ENCODE measurements at regions not wholly inside any gene's neighbourhood (a gene's known extent, or its start where the extent isn't known, plus 50 kb on each side); places are given as distances from the start of the nearest gene placed in this dataset.

GRCh38 chr18:60235164-60235563, 137.4 kb downstream of the MC4R start:
- H3K4me2 ChIP-seq (ENCODE audit: low read length), result no peak overlapping the region
- H3K4me3 ChIP-seq (ENCODE audit: low read depth, low read length, poor library complexity, severe bottlenecking), result no peak overlapping the region
- ChIA-PET POLR2A (no interaction called here), CTCF (ENCODE audit: unreplicated experiment) (no interaction called here)
- peaks cover 21% of the 10 kb centered on the region for H3K4me1 ChIP-seq (ENCODE audit: insufficient read depth, low read length, poor library complexity, severe bottlenecking)
- peaks cover 4% of the 10 kb centered on the region; the same call in 1 of the 2 replicates for H3K36me3 ChIP-seq (ENCODE audit: insufficient read depth, low read length)
- no peak overlapping the region for H3K27ac ChIP-seq (ENCODE audit: low read depth, low read length, poor library complexity, severe bottlenecking)
- BruUV-seq (replicated peaks), result no TSS peak
- peaks cover 5% of the 10 kb centered on the region; the same call in 1 of the 2 replicates for H3K9me3 ChIP-seq (ENCODE audit: low read length)
- no peaks in the 10 kb centered on the region for H3K79me2 ChIP-seq (ENCODE audit: insufficient read depth, low read depth, low read length)
- no peaks in the 10 kb centered on the region for H3K9me2 ChIP-seq (ENCODE audit: insufficient read depth, low read length)
- no peaks in the 10 kb centered on the region for H4K20me1 ChIP-seq (ENCODE audit: insufficient read depth, low read length)
- intact Hi-C loops (cut with micrococcal nuclease; ENCODE audit: unreplicated experiment), result no loop called here
- TF ChIP-seq CTCF (conservative IDR thresholded peaks at IDR 0.05; ENCODE audit: low read length) (no peak), EZH2phosphoT487 (IDR thresholded peaks at IDR 0.05; ENCODE audit: borderline replicate concordance, low read depth, low read length) (no peak)
- no peak for DNase-seq (ENCODE audit: low spot score)
- no peak overlapping the region for H2AFZ ChIP-seq (ENCODE audit: low read length)

- no peaks in the 10 kb centered on the region for H3K9me3 ChIP-seq (ENCODE audit: low read length)
- DNase-seq (ENCODE audit: low spot score), result no peak
- no peaks in the 10 kb centered on the region for H3K9me2 ChIP-seq (ENCODE audit: insufficient read depth, low read length)
- no peak overlapping the region for H2AFZ ChIP-seq (ENCODE audit: low read length)
- H3K4me2 ChIP-seq (ENCODE audit: low read length), result no peak overlapping the region
- intact Hi-C loops (cut with micrococcal nuclease; ENCODE audit: unreplicated experiment), result no loop called here
- no peaks in the 10 kb centered on the region for H3K79me2 ChIP-seq (ENCODE audit: insufficient read depth, low read depth, low read length)
- no peaks in the 10 kb centered on the region for H4K20me1 ChIP-seq (ENCODE audit: insufficient read depth, low read length)
- ChIA-PET CTCF (ENCODE audit: unreplicated experiment) (no interaction called here), POLR2A (interaction anchor here (1.0 kb wide), 1 partner anchor 281 kb away, joined by 3 read pairs; no protein-coding TSS in a partner anchor)
- no TSS peak for BruUV-seq (replicated peaks)
- no peak overlapping the region for H3K27ac ChIP-seq (ENCODE audit: low read depth, low read length, poor library complexity, severe bottlenecking)
- no peaks in the 10 kb centered on the region; the same call in 1 of the 2 replicates for H3K36me3 ChIP-seq (ENCODE audit: insufficient read depth, low read length)
- H3K4me3 ChIP-seq (ENCODE audit: low read depth, low read length, poor library complexity, severe bottlenecking), result no peak overlapping the region
- no peaks in the 10 kb centered on the region for H3K4me1 ChIP-seq (ENCODE audit: insufficient read depth, low read length, poor library complexity, severe bottlenecking)
- TF ChIP-seq EZH2phosphoT487 (IDR thresholded peaks at IDR 0.05; ENCODE audit: borderline replicate concordance, low read depth, low read length) (no peak), CTCF (conservative IDR thresholded peaks at IDR 0.05; ENCODE audit: low read length) (no peak)
These were observed 140.0 kb downstream of the MC4R start for GRCh38 chr18:60232541-60232940.

GRCh38 chr18:60228609-60229595, 143.7 kb downstream of the MC4R start:
- no peak overlapping the region for H3K27ac ChIP-seq (ENCODE audit: low read depth, low read length, poor library complexity, severe bottlenecking)
- intact Hi-C loops (cut with micrococcal nuclease; ENCODE audit: unreplicated experiment), result no loop called here
- H2AFZ ChIP-seq (ENCODE audit: low read length), result no peak overlapping the region
- no peaks in the 10 kb centered on the region; the same call in 1 of the 2 replicates for H3K9me3 ChIP-seq (ENCODE audit: low read length)
- no peak for DNase-seq (ENCODE audit: low spot score)
- TF ChIP-seq EZH2phosphoT487 (IDR thresholded peaks at IDR 0.05; ENCODE audit: borderline replicate concordance, low read depth, low read length), result no peak
- no peak for TF ChIP-seq CTCF (conservative IDR thresholded peaks at IDR 0.05; ENCODE audit: low read length)
- no peaks in the 10 kb centered on the region for H3K4me1 ChIP-seq (ENCODE audit: insufficient read depth, low read length, poor library complexity, severe bottlenecking)
- BruUV-seq (replicated peaks), result no TSS peak
- no peak overlapping the region for H3K4me2 ChIP-seq (ENCODE audit: low read length)
- H3K4me3 ChIP-seq (ENCODE audit: low read depth, low read length, poor library complexity, severe bottlenecking), result no peak overlapping the region
- H3K9me2 ChIP-seq (ENCODE audit: insufficient read depth, low read length), result no peaks in the 10 kb centered on the region
- no peaks in the 10 kb centered on the region for H4K20me1 ChIP-seq (ENCODE audit: insufficient read depth, low read length)
- H3K36me3 ChIP-seq (ENCODE audit: insufficient read depth, low read length), result no peaks in the 10 kb centered on the region
- POLR2A ChIA-PET, result interaction anchor here (0.6 to 2.4 kb wide), 4 partner anchors 12 to 544 kb away, joined by 3 to 7 read pairs (median 4); no protein-coding TSS in a partner anchor
- no peaks in the 10 kb centered on the region for H3K79me2 ChIP-seq (ENCODE audit: insufficient read depth, low read depth, low read length)
- CTCF ChIA-PET (ENCODE audit: unreplicated experiment), result no interaction called here
